ENCODE measurements at regions not wholly inside any gene's neighbourhood (a gene's known extent, or its start where the extent isn't known, plus 50 kb on each side); places are given as distances from the start of the nearest gene placed in this dataset.

DNA sequence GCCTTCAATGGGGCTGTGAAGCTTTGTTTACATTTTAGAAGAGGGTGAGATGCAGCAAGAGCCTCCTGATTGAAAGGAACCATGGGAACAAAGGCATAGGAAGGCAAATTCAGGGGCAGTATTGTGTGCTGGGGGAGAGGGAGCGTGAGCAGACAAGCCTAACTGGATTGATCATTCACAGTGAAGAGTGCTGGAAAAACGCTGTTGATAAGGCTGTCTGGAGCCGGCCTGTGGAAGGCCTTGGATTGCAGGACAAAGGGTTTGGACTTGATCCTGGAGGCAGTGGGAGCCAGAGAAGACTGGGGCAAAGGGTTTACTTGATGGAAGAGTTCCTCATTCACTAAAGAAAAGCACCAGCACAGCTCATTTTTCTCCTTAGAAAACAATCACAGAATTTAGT lies 160.5 kb downstream of the PAH start:
- Histone ChIP-seq H3K27ac (no peak overlapping the region), H3K27me3 (ENCODE audit: low read depth) (no peaks in the 10 kb centered on the region), H3K4me3 (no peak overlapping the region), H3K36me3 (no peaks in the 10 kb centered on the region), H3K9me3 (no peaks in the 10 kb centered on the region), H3K4me1 (no peaks in the 10 kb centered on the region)
- TF ChIP-seq, protein P1, sequence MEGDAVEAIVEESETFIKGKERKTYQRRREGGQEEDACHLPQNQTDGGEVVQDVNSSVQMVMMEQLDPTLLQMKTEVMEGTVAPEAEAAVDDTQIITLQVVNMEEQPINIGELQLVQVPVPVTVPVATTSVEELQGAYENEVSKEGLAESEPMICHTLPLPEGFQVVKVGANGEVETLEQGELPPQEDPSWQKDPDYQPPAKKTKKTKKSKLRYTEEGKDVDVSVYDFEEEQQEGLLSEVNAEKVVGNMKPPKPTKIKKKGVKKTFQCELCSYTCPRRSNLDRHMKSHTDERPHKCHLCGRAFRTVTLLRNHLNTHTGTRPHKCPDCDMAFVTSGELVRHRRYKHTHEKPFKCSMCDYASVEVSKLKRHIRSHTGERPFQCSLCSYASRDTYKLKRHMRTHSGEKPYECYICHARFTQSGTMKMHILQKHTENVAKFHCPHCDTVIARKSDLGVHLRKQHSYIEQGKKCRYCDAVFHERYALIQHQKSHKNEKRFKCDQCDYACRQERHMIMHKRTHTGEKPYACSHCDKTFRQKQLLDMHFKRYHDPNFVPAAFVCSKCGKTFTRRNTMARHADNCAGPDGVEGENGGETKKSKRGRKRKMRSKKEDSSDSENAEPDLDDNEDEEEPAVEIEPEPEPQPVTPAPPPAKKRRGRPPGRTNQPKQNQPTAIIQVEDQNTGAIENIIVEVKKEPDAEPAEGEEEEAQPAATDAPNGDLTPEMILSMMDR (IDR thresholded peaks at IDR 0.05) = no peak
- no peak for ATAC-seq
- intact Hi-C loops (cut with DNase I) = no loop called here
- no peak for DNase-seq

DNA sequence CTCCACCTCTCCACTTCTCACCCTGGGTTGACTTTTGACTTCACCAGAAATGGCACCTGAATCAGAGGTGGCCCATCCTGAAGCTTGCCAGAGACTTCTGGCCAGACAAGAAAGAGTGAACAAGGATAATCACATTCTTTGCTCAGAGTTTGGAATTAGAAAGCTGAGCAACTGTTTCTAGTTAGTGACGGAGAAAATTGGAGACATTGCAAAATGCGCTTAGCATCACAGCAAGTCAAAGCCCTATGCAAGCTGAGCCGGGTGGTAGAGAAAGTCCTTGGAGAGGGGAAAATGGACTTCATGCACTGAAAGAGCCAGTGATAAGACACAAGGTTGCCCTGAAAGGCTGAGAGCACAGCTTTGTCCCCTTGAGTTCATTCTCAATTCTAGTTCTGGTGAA lies 161.8 kb downstream of the PAH start:
- Histone ChIP-seq H3K4me1 (no peaks in the 10 kb centered on the region), H3K4me3 (no peak overlapping the region), H3K9me3 (no peaks in the 10 kb centered on the region), H3K27ac (no peak overlapping the region), H3K36me3 (no peaks in the 10 kb centered on the region), H3K27me3 (ENCODE audit: low read depth) (no peaks in the 10 kb centered on the region)
- TF ChIP-seq, protein P1 (IDR thresholded peaks at IDR 0.05) = no peak
- intact Hi-C loops (cut with DNase I) = no loop called here
- DNase-seq (no peak), ATAC-seq (no peak)

DNA sequence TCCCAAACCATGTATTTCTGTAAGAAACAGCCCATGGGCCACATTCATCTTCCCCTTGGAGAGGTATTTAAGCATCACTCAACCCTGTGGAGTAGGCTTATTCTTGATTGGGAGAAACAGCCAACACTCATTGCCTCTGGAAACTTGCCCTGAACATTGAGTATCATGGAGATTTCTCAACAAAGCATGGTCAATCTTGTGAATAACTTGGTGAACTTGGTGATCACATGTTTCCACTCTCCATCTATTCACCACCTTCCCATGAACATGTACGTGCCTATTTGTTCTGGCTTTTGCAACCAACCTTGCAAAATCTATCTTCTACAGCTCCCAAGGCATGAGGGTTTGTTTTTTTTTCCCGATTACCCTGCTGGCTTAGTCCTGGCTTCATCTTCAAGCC lies 163.2 kb downstream of the PAH start:
- no peaks in the 10 kb centered on the region for H3K27me3 ChIP-seq (ENCODE audit: low read depth)
- DNase-seq = no peak
- no peaks in the 10 kb centered on the region for H3K9me3 ChIP-seq
- intact Hi-C loops (cut with DNase I) = no loop called here
- ATAC-seq = no peak
- TF ChIP-seq, protein P1 (IDR thresholded peaks at IDR 0.05) = no peak
- no peaks in the 10 kb centered on the region for H3K36me3 ChIP-seq
- no peak overlapping the region for H3K4me3 ChIP-seq
- no peak overlapping the region for H3K27ac ChIP-seq
- no peaks in the 10 kb centered on the region for H3K4me1 ChIP-seq

DNA sequence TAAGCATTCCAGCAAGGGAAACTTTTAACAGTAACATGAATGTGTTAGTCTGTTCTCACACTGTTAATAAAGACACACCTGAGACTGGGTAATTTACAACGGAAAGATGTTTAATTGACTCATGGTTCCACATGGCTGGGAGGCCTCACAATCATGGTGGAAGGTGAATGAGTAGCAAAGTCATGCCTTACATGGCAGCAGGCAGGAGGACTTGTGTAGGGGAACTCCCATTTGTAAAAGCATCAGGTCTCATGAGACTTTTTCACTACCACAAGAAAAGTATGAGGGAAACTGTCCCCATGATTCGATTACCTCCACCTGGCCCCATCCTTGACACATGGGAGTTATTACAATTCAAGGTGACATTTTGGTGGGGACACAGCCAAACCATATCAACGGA lies 168.3 kb downstream of the PAH start:
- no peaks in the 10 kb centered on the region for H3K4me1 ChIP-seq
- H3K4me3 ChIP-seq = no peak overlapping the region
- intact Hi-C loops (cut with DNase I) = no loop called here
- H3K9me3 ChIP-seq = no peaks in the 10 kb centered on the region
- H3K27ac ChIP-seq = no peak overlapping the region
- H3K36me3 ChIP-seq = no peaks in the 10 kb centered on the region
- TF ChIP-seq, protein P1 (IDR thresholded peaks at IDR 0.05) = no peak
- ATAC-seq = no peak
- DNase-seq = no peak
- no peaks in the 10 kb centered on the region for H3K27me3 ChIP-seq (ENCODE audit: low read depth)

DNA sequence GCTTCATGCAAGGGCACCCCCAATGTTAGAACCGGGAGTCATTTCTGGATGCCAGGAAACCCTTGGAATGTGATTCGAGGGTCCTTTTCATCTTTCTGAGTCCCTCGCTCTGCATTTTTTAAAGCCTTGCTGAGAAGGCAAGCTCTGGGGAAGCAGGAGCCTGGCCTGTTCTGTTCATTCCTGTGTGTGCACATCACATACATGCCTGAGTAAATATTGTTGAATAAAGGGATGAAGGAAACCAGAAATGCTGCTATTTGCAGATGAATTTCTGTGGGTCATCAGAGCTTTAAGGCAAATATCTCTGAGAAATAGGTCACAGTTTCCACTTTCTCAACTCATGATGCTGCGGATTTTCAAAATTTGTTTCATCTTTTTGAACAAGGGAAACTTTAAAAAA lies 170.1 kb downstream of the PAH start:
- TF ChIP-seq, protein P1 (IDR thresholded peaks at IDR 0.05) = no peak
- Histone ChIP-seq H3K27ac (no peak overlapping the region), H3K4me3 (no peak overlapping the region), H3K36me3 (no peaks in the 10 kb centered on the region), H3K27me3 (ENCODE audit: low read depth) (no peaks in the 10 kb centered on the region), H3K9me3 (no peaks in the 10 kb centered on the region), H3K4me1 (no peaks in the 10 kb centered on the region)
- no peak for DNase-seq
- no peak for ATAC-seq
- intact Hi-C loops (cut with DNase I) = no loop called here

Measured in lower lobe of right lung (tissue), 2 donors.